IMR-90 (cell line): ENCODE measurements at regions not wholly inside any gene's neighbourhood (a gene's known extent, or its start where the extent isn't known, plus 50 kb on each side); places are given as distances from the start of the nearest gene placed in this dataset.

ENCODE experiments used
- ATAC-seq: fragments of 200-7000 bp; cut with Tn5 transposase; 2 replicates; pipeline ENCODE4 v1.9.1; 2020; ENCODE audit warnings: low read depth, mild to moderate bottlenecking, moderate library complexity
- BruUV-seq: library from RNA; stranded (reverse); fragments of 400-500 nt; replicated peaks from 2 replicates; lab custom pipeline; 2021; lab: Mats Ljungman, UMichigan
- CTCF ChIA-PET: fragments of 300-600 bp; formaldehyde crosslinking; extraction: SDS; loops from one replicate; lab custom pipeline; 2021; ENCODE audit warnings: antibody characterized with exemption; lab: Yijun Ruan, JAX
- POLR2A ChIA-PET: fragments of 300-600 bp; sonication (Branson Sonifier 250); formaldehyde crosslinking; loops from one replicate; lab custom pipeline; 2022; ENCODE audit warnings: antibody characterized with exemption; ENCODE audit not compliant: unreplicated experiment; lab: Charles Lee
- DNase-seq: peaks from one replicate; pipeline ENCODE4 v3.0.0; 2013
- H2AFZ ChIP-seq: replicated peaks from 2 replicates; pipeline ENCODE3; 2013; ENCODE audit warnings: low read length, mild to moderate bottlenecking; ENCODE audit not compliant: poor library complexity
- H2AK5ac ChIP-seq: 2 replicates; pipeline ENCODE4 v1.6.1; 2013; ENCODE audit warnings: low read depth, low read length, inconsistent platforms
- H2AK9ac ChIP-seq: replicated peaks from 2 replicates; pipeline ENCODE3; 2013; ENCODE audit warnings: mild to moderate bottlenecking, low read depth, low read length, moderate library complexity; ENCODE audit not compliant: poor library complexity
- H2BK120ac ChIP-seq: 2 replicates; pipeline ENCODE4 v1.6.1; 2013; ENCODE audit warnings: low read depth, low read length, inconsistent platforms
- H2BK15ac ChIP-seq: 3 replicates; pipeline ENCODE4 v1.6.1; 2013; ENCODE audit warnings: low read depth, low read length, inconsistent platforms
- H2BK20ac ChIP-seq: 2 replicates; pipeline ENCODE4 v1.6.1; 2013; ENCODE audit warnings: low read depth, mild to moderate bottlenecking, inconsistent platforms, low read length, moderate library complexity
- H2BK5ac ChIP-seq: 2 replicates; pipeline ENCODE4 v1.6.1; 2013; ENCODE audit warnings: mild to moderate bottlenecking, low read depth, low read length, inconsistent platforms; ENCODE audit not compliant: poor library complexity, severe bottlenecking
- H3K14ac ChIP-seq: replicated peaks from 2 replicates; pipeline ENCODE4 v1.6.1; 2013; ENCODE audit warnings: low read depth, low read length, inconsistent platforms
- H3K18ac ChIP-seq: 2 replicates; pipeline ENCODE4 v1.6.1; 2013; ENCODE audit warnings: low read depth, low read length, control low read depth
- H3K23ac ChIP-seq: 2 replicates; pipeline ENCODE4 v1.6.1; 2013; ENCODE audit warnings: low read depth, low read length, inconsistent platforms
- H3K27ac ChIP-seq: 2 replicates; pipeline ENCODE4 v1.5.1; 2013; ENCODE audit warnings: mild to moderate bottlenecking, control low read depth, low read length; ENCODE audit not compliant: insufficient read depth
- H3K27me3 ChIP-seq: 2 replicates; pipeline ENCODE4 v1.6.1; 2013; ENCODE audit warnings: low read length; ENCODE audit not compliant: control insufficient read depth, insufficient read depth
- H3K36me3 ChIP-seq: 2 replicates; pipeline ENCODE4 v1.6.1; 2013; ENCODE audit warnings: low read length, mixed read lengths; ENCODE audit not compliant: control insufficient read depth, insufficient read depth
- H3K4ac ChIP-seq: 2 replicates; pipeline ENCODE4 v1.6.1; 2013; ENCODE audit warnings: low read depth, low read length, inconsistent platforms
- H3K4me1 ChIP-seq: 2 replicates; pipeline ENCODE4 v1.6.1; 2013; ENCODE audit warnings: low read length, mixed read lengths; ENCODE audit not compliant: control insufficient read depth, insufficient read depth
- H3K4me2 ChIP-seq: 2 replicates; pipeline ENCODE4 v1.6.1; 2013; ENCODE audit warnings: low read depth, mild to moderate bottlenecking, control low read depth, low read length, moderate library complexity
- H3K4me3 ChIP-seq: 2 replicates; pipeline ENCODE4 v1.5.1; 2013; ENCODE audit warnings: low read depth, mild to moderate bottlenecking, control low read depth, low read length, moderate library complexity; ENCODE audit not compliant: insufficient read depth
- H3K56ac ChIP-seq: 2 replicates; pipeline ENCODE4 v1.6.1; 2013; ENCODE audit warnings: low read length, inconsistent platforms; ENCODE audit not compliant: insufficient read depth; ENCODE audit errors: extremely low read depth
- H3K79me1 ChIP-seq, 2 experiments: 2 replicates each; pipeline ENCODE4 v1.6.1; 2013; ENCODE audit warnings: low read length in 2 of 2, inconsistent platforms in 1 of 2, low read depth in 1 of 2
- H3K9ac ChIP-seq: 2 replicates; pipeline ENCODE4 v1.6.1; 2013; ENCODE audit warnings: low read depth, low read length, control low read depth
- H3K9me1 ChIP-seq: 2 replicates; pipeline ENCODE4 v1.6.1; 2013; ENCODE audit warnings: low read length, inconsistent platforms; ENCODE audit not compliant: insufficient read depth
- H3K9me3 ChIP-seq: 2 replicates; pipeline ENCODE4 v1.6.1; 2013; ENCODE audit warnings: low read length; ENCODE audit not compliant: control insufficient read depth, insufficient read depth
- H4K20me1 ChIP-seq: 2 replicates; pipeline ENCODE4 v1.6.1; 2013; ENCODE audit warnings: low read length, inconsistent platforms; ENCODE audit not compliant: insufficient read depth
- H4K5ac ChIP-seq: 2 replicates; pipeline ENCODE4 v1.6.1; 2013; ENCODE audit warnings: mild to moderate bottlenecking, low read depth, low read length, control low read depth
- H4K8ac ChIP-seq, 2 experiments: 2 replicates each; pipeline ENCODE4 v1.6.1; 2013; ENCODE audit warnings: low read depth in 2 of 2, low read length in 2 of 2, control low read depth in 1 of 2, inconsistent platforms in 1 of 2
- H4K91ac ChIP-seq: 2 replicates; pipeline ENCODE4 v1.6.1; 2013; ENCODE audit warnings: low read depth, low read length, inconsistent platforms; ENCODE audit not compliant: insufficient read depth
- BHLHE40 ChIP-seq: fragments of 150-350 bp; IDR thresholded peaks from 2 replicates; pipeline ENCODE4 v1.6.1; 2016; ENCODE audit warnings: mild to moderate bottlenecking, low read depth, low read length
- CEBPB ChIP-seq: IDR thresholded peaks from 2 replicates; pipeline ENCODE4 v1.6.1; 2012; ENCODE audit warnings: low read depth, low read length, improper control_type of control experiment
- CHD1 ChIP-seq: IDR thresholded peaks from 2 replicates; pipeline ENCODE4 v1.6.1; 2012; ENCODE audit warnings: low read depth, low read length, improper control_type of control experiment
- CTCF ChIP-seq: conservative IDR thresholded peaks from 2 replicates; pipeline ENCODE4 v1.5.1; 2012; ENCODE audit warnings: mild to moderate bottlenecking, low read depth, low read length, improper control_type of control experiment
- FOS ChIP-seq: fragments of 150-350 bp; IDR thresholded peaks from 2 replicates; pipeline ENCODE4 v1.6.1; 2016; ENCODE audit warnings: low read depth, low read length
- MAFK ChIP-seq: IDR thresholded peaks from 2 replicates; pipeline ENCODE4 v1.6.1; 2012; ENCODE audit warnings: low read depth, low read length, improper control_type of control experiment
- MAZ ChIP-seq: IDR thresholded peaks from 2 replicates; pipeline ENCODE4 v1.6.1; 2012; ENCODE audit warnings: low read depth, mild to moderate bottlenecking, low read length, improper control_type of control experiment, moderate library complexity, borderline replicate concordance
- MXI1 ChIP-seq: IDR thresholded peaks from 2 replicates; pipeline ENCODE4 v1.6.1; 2012; ENCODE audit warnings: low read depth, mild to moderate bottlenecking, low read length, moderate library complexity, borderline replicate concordance
- NFE2L2 ChIP-seq: fragments of 150-350 bp; IDR thresholded peaks from 2 replicates; pipeline ENCODE4 v1.6.1; 2016; ENCODE audit warnings: low read depth, mild to moderate bottlenecking, low read length
- POLR2A ChIP-seq: IDR thresholded peaks from 2 replicates; pipeline ENCODE4 v1.6.1; 2012; ENCODE audit warnings: mild to moderate bottlenecking, low read depth, low read length
- RAD21 ChIP-seq: IDR thresholded peaks from 2 replicates; pipeline ENCODE4 v1.6.1; 2012; ENCODE audit warnings: low read length, improper control_type of control experiment
- RCOR1 ChIP-seq: IDR thresholded peaks from 2 replicates; pipeline ENCODE4 v1.6.1; 2012; ENCODE audit warnings: mild to moderate bottlenecking, low read length, improper control_type of control experiment; ENCODE audit not compliant: insufficient replicate concordance
- SMC3 ChIP-seq: fragments of 150-350 bp; IDR thresholded peaks from 2 replicates; pipeline ENCODE4 v1.6.1; 2016; ENCODE audit warnings: low read depth, mild to moderate bottlenecking, antibody characterized with exemption, low read length, moderate library complexity
- USF2 ChIP-seq: fragments of 150-350 bp; IDR thresholded peaks from 2 replicates; pipeline ENCODE4 v1.6.1; 2017; ENCODE audit warnings: mild to moderate bottlenecking, antibody characterized with exemption, low read length, low read depth
- WGBS, 2 experiments: methylation state at CpG; one replicate each; pipeline versions ENCODE4 v1.1.5 to v1.1.7; 2013; ENCODE audit warnings: missing lambda C conversion rate in 2 of 2; ENCODE audit not compliant: insufficient read length in 1 of 2; ENCODE audit errors: extremely low coverage in 2 of 2; 5-methylcytosine and 5-hydroxymethylcytosine counted together
- dilution Hi-C: fragments of 300-500 bp; cut with HindIII; formaldehyde crosslinking; loops from one replicate; pipeline ENCODE4 v1.14.3; 2018; ENCODE audit warnings: low sequenced_read_pairs; ENCODE audit not compliant: unreplicated experiment
- in situ Hi-C: fragments of 300-500 bp; cut with MboI; formaldehyde crosslinking; loops from 3 replicates; pipeline ENCODE4 v1.14.3; 2019; ENCODE audit warnings: low sequenced_read_pairs, inconsistent platforms, mixed read lengths
- intact Hi-C: fragments of 100-400 bp; cut with micrococcal nuclease; formaldehyde crosslinking; loops from 2 replicates; pipeline ENCODE4 v1.10.0; 2022
- TF ChIP-seq, protein P1 (sequence below): fragments of 150-350 bp; IDR thresholded peaks from 2 replicates; pipeline ENCODE4 v1.6.1; 2016; ENCODE audit warnings: low read depth, mild to moderate bottlenecking, low read length, moderate library complexity, borderline replicate concordance

DNA sequence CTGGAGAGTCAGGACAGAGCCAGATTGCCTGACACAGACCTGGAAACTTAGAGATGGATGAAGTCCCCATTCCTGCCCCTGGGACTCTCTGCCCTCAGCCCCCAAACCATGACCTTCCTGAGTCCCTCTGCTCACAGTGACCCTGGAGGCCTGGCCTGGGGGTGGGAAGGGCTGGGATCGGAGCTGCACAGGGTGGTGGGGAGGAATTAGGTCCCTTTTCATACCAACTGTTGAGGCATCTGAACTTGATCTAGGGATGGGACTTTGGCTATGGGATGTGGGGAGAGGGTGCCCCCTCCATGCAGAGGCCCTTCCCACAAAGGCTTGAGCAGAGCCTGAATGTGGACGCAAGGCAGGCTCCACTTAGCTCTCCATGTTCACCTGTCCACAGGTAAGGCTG, 144.1 kb downstream of the MRPL14 start:
- no peak overlapping the region for H3K4me2 ChIP-seq
- no peak overlapping the region for H2BK5ac ChIP-seq
- H2BK15ac ChIP-seq, result no peak overlapping the region
- no peak overlapping the region for H3K56ac ChIP-seq
- no peak overlapping the region for H3K23ac ChIP-seq
- BruUV-seq, result no TSS peak
- peak overlapping the region; percentile 23 for H2AK9ac ChIP-seq
- H3K4me1 ChIP-seq, result peaks cover 5% of the 10 kb centered on the region
- no peaks in the 10 kb centered on the region for H3K9me3 ChIP-seq
- H3K79me1 ChIP-seq, result no peaks in the 10 kb centered on the region
- H4K5ac ChIP-seq, result no peak overlapping the region
- ChIA-PET CTCF (no interaction called here), POLR2A (no interaction called here)
- dilution Hi-C loops (no loop called here), intact Hi-C loops (no loop called here), in situ Hi-C loops (no loop called here)
- H3K9ac ChIP-seq, result no peak overlapping the region
- no peaks in the 10 kb centered on the region for H3K36me3 ChIP-seq
- no peak overlapping the region for H3K14ac ChIP-seq
- H3K4me3 ChIP-seq, result no peak overlapping the region
- TF ChIP-seq USF2 (no peak), SMC3 (no peak), MAZ (no peak), CEBPB (no peak), CTCF (no peak), RAD21 (no peak), POLR2A (no peak), CHD1 (no peak), MXI1 (no peak), MAFK (no peak), BHLHE40 (no peak), RCOR1 (no peak), FOS (no peak), NFE2L2 (no peak)
- TF ChIP-seq, protein P1, sequence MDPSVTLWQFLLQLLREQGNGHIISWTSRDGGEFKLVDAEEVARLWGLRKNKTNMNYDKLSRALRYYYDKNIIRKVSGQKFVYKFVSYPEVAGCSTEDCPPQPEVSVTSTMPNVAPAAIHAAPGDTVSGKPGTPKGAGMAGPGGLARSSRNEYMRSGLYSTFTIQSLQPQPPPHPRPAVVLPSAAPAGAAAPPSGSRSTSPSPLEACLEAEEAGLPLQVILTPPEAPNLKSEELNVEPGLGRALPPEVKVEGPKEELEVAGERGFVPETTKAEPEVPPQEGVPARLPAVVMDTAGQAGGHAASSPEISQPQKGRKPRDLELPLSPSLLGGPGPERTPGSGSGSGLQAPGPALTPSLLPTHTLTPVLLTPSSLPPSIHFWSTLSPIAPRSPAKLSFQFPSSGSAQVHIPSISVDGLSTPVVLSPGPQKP, result no peak
- no peak overlapping the region for H3K18ac ChIP-seq
- H3K9me1 ChIP-seq, result peaks cover 5% of the 10 kb centered on the region
- no peak overlapping the region for H4K91ac ChIP-seq
- no peak overlapping the region for H2BK20ac ChIP-seq
- H3K4ac ChIP-seq, result no peak overlapping the region
- H2BK120ac ChIP-seq, result no peak overlapping the region
- no peak overlapping the region for H3K27ac ChIP-seq
- H3K27me3 ChIP-seq, result peaks cover 9% of the 10 kb centered on the region
- no peak overlapping the region for H2AFZ ChIP-seq
- no peak for DNase-seq
- no peaks in the 10 kb centered on the region for H4K20me1 ChIP-seq
- no CpG with 5 or more reads among the region's 2 CpGs for WGBS, 2 experiments
- H2AK5ac ChIP-seq, result no peak overlapping the region
- no peak for ATAC-seq
- H4K8ac ChIP-seq, result no peak overlapping the region
